22Rv1 (cell line): ENCODE measurements at regions not wholly inside any gene's neighbourhood (a gene's known extent, or its start where the extent isn't known, plus 50 kb on each side); places are given as distances from the start of the nearest gene placed in this dataset.

Experiments
- CTCF ChIP-seq: fragments of 450-650 bp; IDR thresholded peaks from 2 replicates; pipeline ENCODE4 v1.5.1; 2017; ENCODE audit warnings: mild to moderate bottlenecking
- ZFX ChIP-seq: fragments of 450-650 bp; IDR thresholded peaks from 2 replicates; pipeline ENCODE4 v1.6.1; 2017; ENCODE audit warnings: antibody characterized with exemption, borderline replicate concordance

DNA sequence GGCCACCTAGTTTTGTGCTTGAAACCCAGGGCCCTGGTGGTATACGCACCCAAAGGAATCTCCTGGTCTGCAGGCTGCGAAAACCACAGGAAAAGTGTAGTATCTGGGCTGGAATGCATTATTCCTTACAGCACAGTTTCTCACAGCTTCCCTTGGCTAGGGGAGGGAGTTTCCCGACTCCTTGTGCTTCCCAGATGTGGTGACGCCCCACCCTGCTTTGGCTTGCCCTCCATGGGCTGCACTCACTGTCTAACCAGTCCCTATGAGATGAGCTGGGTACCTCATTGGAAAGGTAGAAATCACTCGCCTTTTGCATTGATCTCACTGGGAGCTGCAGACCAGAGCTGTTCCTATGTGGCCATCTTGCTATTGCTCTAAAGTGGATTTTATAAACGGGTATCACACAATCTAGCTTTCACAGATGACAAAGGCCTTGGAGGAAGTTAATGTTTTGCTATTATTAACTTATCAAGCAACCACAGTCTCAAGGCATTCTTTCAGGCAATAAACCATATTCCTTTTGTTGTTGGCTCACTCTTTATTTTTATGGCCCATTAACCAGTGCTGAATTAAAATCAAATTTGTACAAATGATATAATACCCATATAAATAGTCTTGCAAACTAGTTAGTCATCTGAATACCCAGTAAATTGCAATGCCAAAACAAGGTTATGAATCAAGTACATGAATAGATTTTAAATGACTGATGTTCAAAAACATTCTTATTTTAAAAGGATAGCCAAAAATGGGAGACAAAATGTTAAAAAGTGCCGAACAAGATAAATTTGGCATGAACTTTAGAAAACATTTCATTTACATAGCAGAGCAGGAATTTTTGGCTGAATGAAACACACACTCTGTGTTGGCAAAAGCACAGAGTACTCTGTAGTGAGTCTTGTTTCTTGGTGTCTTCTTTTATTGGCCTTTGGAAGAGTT, 475.4 kb upstream of the ARGLU1 start:
- TF ChIP-seq CTCF (no peak), ZFX (no peak)
